GM12878 (cell line): ENCODE measurements at regions not wholly inside any gene's neighbourhood (a gene's known extent, or its start where the extent isn't known, plus 50 kb on each side); places are given as distances from the start of the nearest gene placed in this dataset.
"Not testable (repeated sequence)": the region's sequence is repeated elsewhere in the genome, so short reads cannot be mapped to it uniquely, and the experiment has no call there.

Experiments used
- ATAC-seq: fragments of 200-7000 bp; cut with Tn5 transposase; 3 replicates; pipeline ENCODE4 v1.9.1; 2020; ENCODE audit warnings: mild to moderate bottlenecking, moderate library complexity
- BruUV-seq: library from RNA; stranded (reverse); fragments of 400-500 nt; replicated peaks from 2 replicates; lab custom pipeline; 2021; lab: Mats Ljungman, UMichigan
- CTCF ChIA-PET: fragments of 300-600 bp; sonication (Branson Sonifier 250); formaldehyde crosslinking; extraction: SDS; loops from one replicate; lab custom pipeline; 2021; ENCODE audit warnings: inconsistent platforms; lab: Yijun Ruan, JAX
- POLR2A ChIA-PET: fragments of 350-600 bp; formaldehyde crosslinking; extraction: SDS; loops from one replicate; lab custom pipeline; 2021; ENCODE audit warnings: inconsistent platforms; lab: Charles Lee
- RAD21 ChIA-PET: fragments of 300-600 bp; sonication (Branson Sonifier 250); formaldehyde crosslinking; loops from one replicate; lab custom pipeline; 2023; ENCODE audit warnings: antibody characterized with exemption; ENCODE audit not compliant: unreplicated experiment; lab: Charles Lee
- SMC1A ChIA-PET: fragments of 300-600 bp; sonication (Branson Sonifier 250); formaldehyde crosslinking; loops from one replicate; lab custom pipeline; 2023; ENCODE audit not compliant: unreplicated experiment, uncharacterized antibody; lab: Charles Lee
- DNase-seq: peaks from one replicate; pipeline ENCODE4 v3.0.0-alpha.2; 2011; ENCODE audit warnings: low read depth, low spot score
- FAIRE-seq: peaks from 3 replicates; lab custom pipeline; 2011; peaks lifted over from hg19 to GRCh38; lab: Jason Lieb, UNC
- H2AFZ ChIP-seq: 2 replicates; pipeline ENCODE4 v1.6.0; 2011; ENCODE audit warnings: low read depth, low read length, control low read depth; ENCODE audit not compliant: control insufficient read depth
- H3K27ac ChIP-seq: 2 replicates; pipeline ENCODE4 v1.5.1; 2011; ENCODE audit warnings: control low read depth; ENCODE audit not compliant: control insufficient read depth, insufficient read depth
- H3K27me3 ChIP-seq, 2 experiments: replicated peaks in 1 of 2; 2 replicates each; pipeline versions ENCODE4 v1.6.0 to v1.6.1; 2011; ENCODE audit warnings: low read length in 1 of 2; ENCODE audit not compliant: control insufficient read depth in 2 of 2, insufficient read depth in 2 of 2
- H3K36me3 ChIP-seq, 2 experiments: 2 replicates each; pipeline ENCODE4 v1.5.1; 2011; ENCODE audit warnings: low read length in 1 of 2; ENCODE audit not compliant: control insufficient read depth in 2 of 2, insufficient read depth in 2 of 2
- H3K4me1 ChIP-seq: 2 replicates; pipeline ENCODE4 v1.6.1; 2011; ENCODE audit warnings: mild to moderate bottlenecking, low read length, moderate library complexity, mixed read lengths; ENCODE audit not compliant: control insufficient read depth, insufficient read depth
- H3K4me2 ChIP-seq: 2 replicates; pipeline ENCODE4 v1.6.0; 2011; ENCODE audit warnings: control low read depth; ENCODE audit not compliant: control insufficient read depth, insufficient read depth
- H3K4me3 ChIP-seq: fragments of 200-600 bp; sonication (generic); 2 replicates; pipeline ENCODE4 v1.5.1; 2016
- H3K79me2 ChIP-seq: 2 replicates; pipeline ENCODE4 v1.6.0; 2011; ENCODE audit warnings: low read length; ENCODE audit not compliant: control insufficient read depth, insufficient read depth
- H3K9ac ChIP-seq: 2 replicates; pipeline ENCODE4 v1.8.0; 2011; ENCODE audit warnings: low read length, control low read depth, mixed read lengths; ENCODE audit not compliant: control insufficient read depth, insufficient read depth
- H3K9me3 ChIP-seq: replicated peaks from 3 replicates; pipeline ENCODE4 v1.5.1; 2011; ENCODE audit warnings: mild to moderate bottlenecking, low read length; ENCODE audit not compliant: control insufficient read depth, insufficient read depth
- H4K20me1 ChIP-seq: 2 replicates; pipeline ENCODE4 v1.6.0; 2011; ENCODE audit not compliant: control insufficient read depth, insufficient read depth
- ETV6 ChIP-seq, 2 experiments: fragments of 450-650 bp in 1 of 2; IDR thresholded peaks in 1 of 2; conservative IDR thresholded peaks in 1 of 2; 2 replicates each; pipeline ENCODE4 v1.6.1; 2014; ENCODE audit warnings: antibody characterized with exemption in 1 of 2, borderline replicate concordance in 1 of 2, low read depth in 1 of 2, mild to moderate bottlenecking in 1 of 2, moderate library complexity in 1 of 2
- STAT3 ChIP-seq: IDR thresholded peaks from 2 replicates; pipeline ENCODE4 v1.6.1; 2011; ENCODE audit warnings: low read depth, low read length, improper control_type of control experiment
- WGBS: methylation state at CpG from one replicate; pipeline ENCODE4 v1.1.6; 2016; ENCODE audit warnings: low lambda C conversion rate; ENCODE audit not compliant: insufficient replicate concordance, insufficient coverage; ENCODE audit errors: missing lambda C conversion rate; 5-methylcytosine and 5-hydroxymethylcytosine counted together
- in situ Hi-C: fragments of 300-500 bp; cut with MboI; formaldehyde crosslinking; loops from 9 replicates; pipeline ENCODE4 v1.14.3; 2018; ENCODE audit warnings: mixed read lengths
- intact Hi-C: fragments of 100-400 bp; cut with micrococcal nuclease; formaldehyde crosslinking; loops from one replicate; pipeline ENCODE4 v1.14.2; 2022; ENCODE audit not compliant: unreplicated experiment

DNA sequence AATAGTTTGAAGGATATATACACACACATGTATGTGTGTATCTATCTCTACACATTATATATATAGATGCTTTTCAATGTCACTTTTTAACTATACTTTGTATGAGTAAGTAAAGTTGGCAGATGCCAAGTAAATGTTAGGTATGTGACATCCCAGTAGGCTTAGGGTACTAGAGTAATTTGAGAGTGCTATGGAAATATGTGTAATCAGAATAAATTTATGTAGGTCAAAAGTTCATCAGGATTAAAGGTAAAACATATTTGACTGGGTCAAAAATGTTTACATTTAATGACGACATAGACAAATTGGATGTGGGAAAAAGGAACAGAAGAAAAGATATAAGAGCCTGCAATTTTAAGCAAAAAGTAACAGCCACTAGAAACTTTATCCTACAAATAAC, 588.8 kb downstream of the ANKRD50 start:
- intact Hi-C loops = no loop called here
- H3K27ac ChIP-seq = no peak overlapping the region
- H3K9ac ChIP-seq = no peak overlapping the region
- RAD21 ChIA-PET = no interaction called here
- H3K4me3 ChIP-seq = no peak overlapping the region
- H2AFZ ChIP-seq = no peak overlapping the region
- no peak for DNase-seq
- SMC1A ChIA-PET = no interaction called here
- ATAC-seq = no peak
- no TSS peak for BruUV-seq
- in situ Hi-C loops = loop anchor here (25.0 kb wide), 1 partner anchor 1011 kb away; no protein-coding TSS in a partner anchor
- H3K36me3 ChIP-seq = no peaks in the 10 kb centered on the region
- H4K20me1 ChIP-seq = no peaks in the 10 kb centered on the region
- 29% methylated on average over 1 of the region's 1 CpG for WGBS
- H3K4me1 ChIP-seq = no peaks in the 10 kb centered on the region
- FAIRE-seq = no peak
- no peak overlapping the region for H3K4me2 ChIP-seq
- H3K9me3 ChIP-seq = no peaks in the 10 kb centered on the region
- H3K27me3 ChIP-seq = no peaks in the 10 kb centered on the region
- H3K79me2 ChIP-seq = no peaks in the 10 kb centered on the region
- POLR2A ChIA-PET = no interaction called here
- TF ChIP-seq ETV6 (conservative IDR thresholded peaks at IDR 0.05 in 1 of 2, IDR thresholded peaks at IDR 0.05 in 1 of 2; ENCODE audit: borderline replicate concordance in 1 of 2, low read depth in 1 of 2) = no peak
- no peak for TF ChIP-seq STAT3
- CTCF ChIA-PET = no interaction called here

DNA sequence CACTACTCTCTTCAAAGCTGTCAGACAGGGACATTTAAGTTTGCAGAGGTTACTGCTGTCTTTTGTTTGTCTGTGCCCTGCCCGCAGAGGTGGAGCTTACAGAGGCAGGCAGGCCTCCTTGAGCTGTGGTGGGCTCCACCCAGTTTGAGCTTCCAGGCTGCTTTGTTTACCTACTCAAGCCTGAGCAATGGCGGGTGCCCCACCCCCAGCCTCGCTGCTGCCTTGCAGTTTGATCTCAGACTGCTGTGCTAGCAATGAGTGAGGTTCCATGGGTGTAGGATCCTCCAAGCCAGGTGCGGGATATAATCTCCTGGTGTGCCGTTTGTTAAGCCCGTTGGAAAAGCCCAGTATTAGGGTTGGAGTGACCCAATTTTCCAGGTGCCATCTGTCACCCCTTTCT, 581.2 kb downstream of the ANKRD50 start:
- not testable (repeated sequence) for BruUV-seq

More for the DNA sequence above, 581.2 kb downstream of the ANKRD50 start:
- H4K20me1 ChIP-seq, H3K27me3 ChIP-seq, H3K4me2 ChIP-seq, H3K36me3 ChIP-seq, H3K27ac ChIP-seq, POLR2A ChIA-PET, CTCF ChIA-PET, SMC1A ChIA-PET, H3K9ac ChIP-seq, in situ Hi-C loops, H3K79me2 ChIP-seq, H3K4me1 ChIP-seq, ATAC-seq, DNase-seq, H2AFZ ChIP-seq, H3K4me3 ChIP-seq, RAD21 ChIA-PET, FAIRE-seq, H3K9me3 ChIP-seq, intact Hi-C loops: not testable (repeated sequence)
- WGBS = 25% methylated on average over 6 of the region's 6 CpGs
